SK-N-SH (cell line): ENCODE measurements at regions not wholly inside any gene's neighbourhood (a gene's known extent, or its start where the extent isn't known, plus 50 kb on each side); places are given as distances from the start of the nearest gene placed in this dataset.

Experiments used
- CTCF ChIA-PET: fragments of 300-600, 350-600 bp; formaldehyde crosslinking; extraction: SDS; loops from one replicate; lab custom pipeline; 2021; lab: Yijun Ruan, JAX
- POLR2A ChIA-PET: fragments of 350-600 bp; sonication (Branson Sonifier 250); formaldehyde crosslinking; extraction: SDS; loops from one replicate; lab custom pipeline; 2020; ENCODE audit warnings: antibody characterized with exemption, inconsistent platforms; lab: Yijun Ruan, JAX
- DNase-seq: peaks from one replicate; pipeline ENCODE4 v3.0.0; 2012
- H2AFZ ChIP-seq: fragments of 200-600 bp; sonication (generic); 2 replicates; pipeline ENCODE4 v1.8.1; 2016; ENCODE audit warnings: antibody characterized with exemption, mild to moderate bottlenecking, low read depth
- H3F3A ChIP-seq: fragments of 200-600 bp; sonication (generic); replicated peaks from 2 replicates; pipeline ENCODE3; 2016; ENCODE audit warnings: antibody characterized with exemption, mild to moderate bottlenecking; ENCODE audit not compliant: insufficient read depth
- H3K27ac ChIP-seq, 2 experiments: fragments of 200-500 bp in 1 of 2; fragments of 200-600 bp in 1 of 2; sonication (Bioruptor generic) in 1 of 2; sonication (generic), shearing (Covaris generic) in 1 of 2; 2 replicates each; pipeline versions ENCODE4 v1.5.1 to v1.6.1; 2014 to 2016; ENCODE audit warnings: low read depth in 2 of 2, inconsistent platforms in 1 of 2, low read length in 1 of 2, mild to moderate bottlenecking in 1 of 2, mixed read lengths in 1 of 2
- H3K27me3 ChIP-seq: fragments of 200-600 bp; sonication (generic), shearing (Covaris generic); 2 replicates; pipeline ENCODE4 v1.6.1; 2016; ENCODE audit warnings: mixed run types; ENCODE audit not compliant: insufficient read depth
- H3K36me3 ChIP-seq, 2 experiments: fragments of 200-500 bp in 1 of 2; fragments of 200-600 bp in 1 of 2; sonication (Bioruptor generic) in 1 of 2; sonication (generic) in 1 of 2; replicated peaks in 1 of 2; 2 replicates each; pipeline versions ENCODE3 to v1.5.1; 2014 to 2016; ENCODE audit warnings: low read length in 1 of 2, mild to moderate bottlenecking in 1 of 2; ENCODE audit not compliant: insufficient read depth in 2 of 2, control insufficient read depth in 1 of 2
- H3K4me1 ChIP-seq, 2 experiments: fragments of 200-500 bp in 1 of 2; fragments of 200-600 bp in 1 of 2; sonication (Bioruptor generic) in 1 of 2; sonication (generic), shearing (Covaris generic) in 1 of 2; 2 replicates each; pipeline versions ENCODE4 v1.5.1 to v1.6.1; 2014 to 2016; ENCODE audit warnings: low read depth in 1 of 2, low read length in 1 of 2, mixed run types in 1 of 2; ENCODE audit not compliant: insufficient read depth in 2 of 2, control insufficient read depth in 1 of 2
- H3K4me2 ChIP-seq: fragments of 200-600 bp; sonication (generic), shearing (Covaris generic); 2 replicates; pipeline ENCODE4 v1.6.1; 2017; ENCODE audit warnings: mixed run types
- H3K4me3 ChIP-seq, 2 experiments: fragments of 200-500 bp in 1 of 2; fragments of 200-600 bp in 1 of 2; sonication (Bioruptor generic) in 1 of 2; sonication (generic), shearing (Covaris generic) in 1 of 2; 2 replicates each; pipeline versions ENCODE4 v1.5.1 to v1.8.1; 2014 to 2016; ENCODE audit warnings: low read depth in 2 of 2, inconsistent platforms in 1 of 2, low read length in 1 of 2, mild to moderate bottlenecking in 1 of 2, mixed read lengths in 1 of 2, moderate library complexity in 1 of 2
- H3K79me2 ChIP-seq: fragments of 200-600 bp; sonication (generic); 2 replicates; pipeline ENCODE4 v1.8.1; 2017; ENCODE audit warnings: mild to moderate bottlenecking; ENCODE audit not compliant: insufficient read depth
- H3K9ac ChIP-seq: fragments of 200-600 bp; sonication (generic); 2 replicates; pipeline ENCODE4 v1.6.1; 2017; ENCODE audit warnings: mixed run types
- H3K9me2 ChIP-seq: fragments of 200-600 bp; sonication (generic); 2 replicates; pipeline ENCODE4 v1.6.1; 2017; ENCODE audit warnings: mixed run types
- H3K9me3 ChIP-seq: fragments of 200-600 bp; sonication (generic); 2 replicates; pipeline ENCODE4 v1.6.1; 2017; ENCODE audit warnings: mixed run types, mild to moderate bottlenecking, moderate library complexity
- H4K20me1 ChIP-seq: fragments of 200-600 bp; sonication (generic); 2 replicates; pipeline ENCODE4 v1.6.1; 2017; ENCODE audit warnings: mild to moderate bottlenecking, mixed run types; ENCODE audit not compliant: insufficient read depth
- CTCF ChIP-seq: fragments of 200-600 bp; sonication (generic); IDR thresholded peaks from 2 replicates; pipeline ENCODE4 v1.6.1; 2017; ENCODE audit warnings: antibody characterized with exemption, mild to moderate bottlenecking, moderate library complexity
- EP300 ChIP-seq, 2 experiments: IDR thresholded peaks; 2 replicates each; pipeline versions ENCODE4 v1.4.0 to v1.6.1; 2012; ENCODE audit warnings: borderline replicate concordance in 1 of 2, low read depth in 1 of 2, low read length in 1 of 2
- FOSL2 ChIP-seq: IDR thresholded peaks from 2 replicates; pipeline ENCODE4 v1.4.0; 2012; ENCODE audit warnings: low read depth, mild to moderate bottlenecking, moderate library complexity, borderline replicate concordance
- FOXM1 ChIP-seq: IDR thresholded peaks from 2 replicates; pipeline ENCODE4 v1.4.0; 2012; ENCODE audit warnings: low read depth, mild to moderate bottlenecking
- GABPA ChIP-seq: IDR thresholded peaks from 2 replicates; pipeline ENCODE4 v1.4.0; 2012; ENCODE audit warnings: low read depth, mild to moderate bottlenecking
- GATA2 ChIP-seq: sonication (generic); formaldehyde crosslinking; IDR thresholded peaks from 2 replicates; pipeline ENCODE4 v1.5.0; 2020; ENCODE audit warnings: mild to moderate bottlenecking, missing genetic modification reagents
- JUND ChIP-seq: IDR thresholded peaks from 2 replicates; pipeline ENCODE4 v1.4.0; 2012
- MAX ChIP-seq: IDR thresholded peaks from 2 replicates; pipeline ENCODE4 v1.4.0; 2012; ENCODE audit warnings: low read depth
- NFIC ChIP-seq: IDR thresholded peaks from 2 replicates; pipeline ENCODE4 v1.4.0; 2012; ENCODE audit warnings: borderline replicate concordance
- POLR2AphosphoS5 ChIP-seq: IDR thresholded peaks from 2 replicates; pipeline ENCODE4 v1.6.1; 2012; ENCODE audit warnings: low read depth, low read length
- RAD21 ChIP-seq: IDR thresholded peaks from 2 replicates; pipeline ENCODE4 v1.6.1; 2012; ENCODE audit warnings: mild to moderate bottlenecking, low read length
- RFX5 ChIP-seq: IDR thresholded peaks from 2 replicates; pipeline ENCODE4 v1.6.1; 2012; ENCODE audit warnings: mild to moderate bottlenecking, improper control_type of control experiment, low read length
- SMC3 ChIP-seq: IDR thresholded peaks from 2 replicates; pipeline ENCODE4 v1.6.1; 2012; ENCODE audit warnings: low read depth, low read length, improper control_type of control experiment
- TAF1 ChIP-seq: IDR thresholded peaks from 2 replicates; pipeline ENCODE4 v1.6.1; 2012; ENCODE audit warnings: low read depth, mild to moderate bottlenecking, low read length, moderate library complexity, borderline replicate concordance
- TF ChIP-seq, protein P1 (sequence below): IDR thresholded peaks from 2 replicates; pipeline ENCODE4; 2012
- TF ChIP-seq, protein P2 (sequence below): fragments of 150-350 bp; IDR thresholded peaks from 2 replicates; pipeline ENCODE4 v1.6.1; 2016; ENCODE audit warnings: mild to moderate bottlenecking, low read depth, low read length
- TF ChIP-seq, protein P3 (sequence below): IDR thresholded peaks from 2 replicates; pipeline ENCODE4 v1.4.0; 2012; ENCODE audit warnings: low read depth, borderline replicate concordance

DNA sequence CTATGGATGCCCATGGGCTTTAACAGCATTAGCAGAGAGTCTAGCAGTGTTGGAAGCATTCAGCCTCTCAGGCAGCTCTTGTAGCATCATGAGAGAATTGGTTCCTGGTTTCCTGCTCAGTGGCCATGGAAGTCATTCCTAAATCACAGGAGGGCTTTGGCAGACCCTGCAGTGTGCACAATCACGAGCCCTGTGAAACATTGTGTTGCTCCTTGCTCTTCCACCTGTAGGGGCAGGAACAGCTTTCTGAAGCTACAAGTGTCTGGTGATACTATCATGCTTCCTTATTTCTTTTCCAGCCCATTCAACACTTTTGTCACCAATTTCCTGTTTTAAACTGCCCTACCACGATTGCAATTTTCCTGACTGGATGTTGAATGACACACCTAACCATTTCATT lies 402.2 kb upstream of the USP15 start (continued):
- TF ChIP-seq, protein P1, sequence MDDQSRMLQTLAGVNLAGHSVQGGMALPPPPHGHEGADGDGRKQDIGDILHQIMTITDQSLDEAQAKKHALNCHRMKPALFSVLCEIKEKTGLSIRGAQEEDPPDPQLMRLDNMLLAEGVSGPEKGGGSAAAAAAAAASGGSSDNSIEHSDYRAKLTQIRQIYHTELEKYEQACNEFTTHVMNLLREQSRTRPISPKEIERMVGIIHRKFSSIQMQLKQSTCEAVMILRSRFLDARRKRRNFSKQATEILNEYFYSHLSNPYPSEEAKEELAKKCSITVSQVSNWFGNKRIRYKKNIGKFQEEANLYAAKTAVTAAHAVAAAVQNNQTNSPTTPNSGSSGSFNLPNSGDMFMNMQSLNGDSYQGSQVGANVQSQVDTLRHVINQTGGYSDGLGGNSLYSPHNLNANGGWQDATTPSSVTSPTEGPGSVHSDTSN: no peak

DNA sequence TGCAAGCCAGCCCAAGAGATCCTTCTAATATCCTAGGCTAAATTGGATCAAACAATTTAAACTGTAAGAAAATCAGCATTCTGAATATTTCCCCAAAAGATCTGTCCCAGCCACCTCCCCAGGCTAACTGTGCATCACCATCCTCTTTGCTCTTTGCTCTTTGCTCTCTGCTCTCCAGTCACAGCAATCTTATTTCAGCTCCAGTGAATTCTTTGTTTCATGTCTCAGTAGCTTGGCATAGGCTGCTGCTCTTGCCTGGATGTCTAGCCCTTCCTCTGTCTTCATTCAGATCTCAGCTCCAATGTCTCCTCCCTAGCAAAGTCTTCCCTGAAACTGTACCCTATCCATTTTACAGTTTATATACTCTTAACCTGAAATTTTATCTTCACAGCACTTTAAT lies 399.8 kb upstream of the USP15 start:
- H3K27me3 ChIP-seq: no peaks in the 10 kb centered on the region
- no peak for TF ChIP-seq EP300 (IDR thresholded peaks at IDR 0.05; ENCODE audit: borderline replicate concordance in 1 of 2, low read depth in 1 of 2, low read length in 1 of 2)
- no peak for TF ChIP-seq GABPA
- TF ChIP-seq NFIC: no peak
- no peak for TF ChIP-seq GATA2 (CRISPR knock-in tag)
- TF ChIP-seq FOSL2: no peak
- no peak for TF ChIP-seq TAF1
- TF ChIP-seq, protein P2, sequence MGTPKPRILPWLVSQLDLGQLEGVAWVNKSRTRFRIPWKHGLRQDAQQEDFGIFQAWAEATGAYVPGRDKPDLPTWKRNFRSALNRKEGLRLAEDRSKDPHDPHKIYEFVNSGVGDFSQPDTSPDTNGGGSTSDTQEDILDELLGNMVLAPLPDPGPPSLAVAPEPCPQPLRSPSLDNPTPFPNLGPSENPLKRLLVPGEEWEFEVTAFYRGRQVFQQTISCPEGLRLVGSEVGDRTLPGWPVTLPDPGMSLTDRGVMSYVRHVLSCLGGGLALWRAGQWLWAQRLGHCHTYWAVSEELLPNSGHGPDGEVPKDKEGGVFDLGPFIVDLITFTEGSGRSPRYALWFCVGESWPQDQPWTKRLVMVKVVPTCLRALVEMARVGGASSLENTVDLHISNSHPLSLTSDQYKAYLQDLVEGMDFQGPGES: no peak
- no peak for TF ChIP-seq MAX
- TF ChIP-seq SMC3: no peak
- no peak for TF ChIP-seq JUND
- no peak for TF ChIP-seq CTCF
- TF ChIP-seq RAD21: no peak
- TF ChIP-seq, protein P3, sequence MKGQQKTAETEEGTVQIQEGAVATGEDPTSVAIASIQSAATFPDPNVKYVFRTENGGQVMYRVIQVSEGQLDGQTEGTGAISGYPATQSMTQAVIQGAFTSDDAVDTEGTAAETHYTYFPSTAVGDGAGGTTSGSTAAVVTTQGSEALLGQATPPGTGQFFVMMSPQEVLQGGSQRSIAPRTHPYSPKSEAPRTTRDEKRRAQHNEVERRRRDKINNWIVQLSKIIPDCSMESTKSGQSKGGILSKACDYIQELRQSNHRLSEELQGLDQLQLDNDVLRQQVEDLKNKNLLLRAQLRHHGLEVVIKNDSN: no peak
- TF ChIP-seq FOXM1: no peak
- no peak for TF ChIP-seq POLR2AphosphoS5
- TF ChIP-seq RFX5: no peak
- TF ChIP-seq, all 33 proteins: peak for 0
- Histone ChIP-seq H3K9me3 (no peaks in the 10 kb centered on the region), H2AFZ (no peak overlapping the region), H3K4me2 (no peak overlapping the region), H3K4me3 (no peak overlapping the region), H3F3A (no peaks in the 10 kb centered on the region), H3K36me3 (no peaks in the 10 kb centered on the region), H3K9ac (no peak overlapping the region), H3K9me2 (no peaks in the 10 kb centered on the region), H4K20me1 (no peaks in the 10 kb centered on the region), H3K27ac (no peak overlapping the region), H3K79me2 (no peaks in the 10 kb centered on the region), H3K4me1 (no peaks in the 10 kb centered on the region)
- POLR2A ChIA-PET: no interaction called here
- CTCF ChIA-PET: no interaction called here
- DNase-seq: no peak
